Renal pelvis (tissue), 1 donor: ENCODE measurements at regions not wholly inside any gene's neighbourhood (a gene's known extent, or its start where the extent isn't known, plus 50 kb on each side); places are given as distances from the start of the nearest gene placed in this dataset.
A peak's percentile ranks its signal among the peaks of the same experiment; 100 is the strongest.

ENCODE experiments used
- DNase-seq: peaks from one replicate; pipeline ENCODE4 v3.0.0-alpha.2; 2013

DNA sequence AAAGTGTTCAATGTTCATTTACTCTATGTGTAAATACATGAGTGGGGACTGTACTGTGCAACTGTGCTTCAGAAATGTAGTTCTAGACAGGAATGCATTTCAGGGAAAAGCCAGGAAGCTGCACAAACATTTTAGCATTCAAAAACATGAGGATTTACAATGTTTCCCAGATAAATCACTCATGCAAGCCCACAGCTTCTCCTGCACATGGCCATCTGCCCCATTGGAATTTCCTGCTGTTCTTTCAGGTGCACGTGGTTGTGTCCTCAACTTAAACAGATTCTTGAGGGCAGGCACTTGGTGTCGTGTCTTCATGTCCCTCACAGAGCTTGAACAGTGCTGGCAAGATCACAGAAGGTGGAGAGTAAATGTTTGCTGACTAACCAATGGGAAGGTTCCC is 101.5 kb downstream of the UNC5CL start:
- no peak for DNase-seq

DNA sequence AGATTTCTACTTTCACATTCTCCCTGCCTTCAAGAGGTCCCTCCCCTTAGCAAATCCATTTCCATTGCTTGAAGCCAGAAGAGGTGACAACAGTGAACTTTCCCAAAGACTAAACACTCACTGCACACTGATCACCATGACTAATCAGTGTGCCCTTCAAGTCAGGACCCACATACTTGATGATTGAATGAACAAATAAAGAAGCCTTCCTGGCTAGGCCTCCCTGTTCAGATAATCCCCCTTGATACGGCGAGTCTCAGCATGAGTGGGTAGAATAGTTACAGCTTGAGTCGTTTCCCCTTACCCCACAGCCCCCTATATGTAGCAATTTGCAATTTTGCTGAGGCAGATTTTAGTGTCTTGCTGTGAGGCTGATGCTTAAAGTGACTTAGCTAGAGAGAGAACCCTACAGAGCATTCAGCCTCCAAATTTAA is 102.2 kb downstream of the UNC5CL start:
- no peak for DNase-seq

DNA sequence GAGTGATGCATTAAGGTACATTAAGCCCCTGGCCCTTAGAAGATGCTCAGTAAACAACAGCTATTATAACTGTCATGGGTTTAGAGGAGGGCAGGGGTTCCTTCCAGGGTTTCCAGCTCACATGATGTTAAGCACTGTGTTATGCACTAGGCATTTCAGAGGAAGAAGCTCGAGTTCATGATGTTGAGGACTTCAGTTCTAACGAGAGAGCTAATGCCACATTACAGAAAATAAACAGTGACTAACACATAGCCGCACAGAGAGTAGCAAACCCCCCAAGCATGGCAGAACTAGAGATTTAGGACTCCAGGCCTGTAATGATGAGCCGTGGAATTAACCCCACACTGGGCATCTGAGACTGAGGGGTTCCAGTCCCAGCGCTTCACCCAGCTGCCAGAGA is 105.2 kb downstream of the UNC5CL start:
- no peak for DNase-seq

DNA sequence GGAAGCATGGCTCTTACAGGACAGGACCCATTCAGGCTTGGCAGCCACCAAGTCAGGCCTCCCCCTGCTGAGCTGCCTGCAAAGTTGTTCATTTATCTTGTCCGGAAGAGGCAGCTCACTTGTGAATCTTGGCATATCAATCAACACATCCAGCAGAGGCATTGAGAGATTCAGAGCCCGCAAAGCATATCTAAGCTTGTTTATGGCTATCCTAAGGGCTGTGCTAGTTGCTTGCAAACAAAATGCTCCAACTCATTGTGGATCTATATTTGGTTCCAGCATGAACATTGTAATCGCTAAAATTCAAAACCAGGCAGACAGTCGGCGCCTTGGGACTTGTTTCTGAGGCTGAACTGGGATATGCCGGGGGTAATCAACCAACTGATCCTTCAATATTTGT is 106.1 kb downstream of the UNC5CL start:
- no peak for DNase-seq

DNA sequence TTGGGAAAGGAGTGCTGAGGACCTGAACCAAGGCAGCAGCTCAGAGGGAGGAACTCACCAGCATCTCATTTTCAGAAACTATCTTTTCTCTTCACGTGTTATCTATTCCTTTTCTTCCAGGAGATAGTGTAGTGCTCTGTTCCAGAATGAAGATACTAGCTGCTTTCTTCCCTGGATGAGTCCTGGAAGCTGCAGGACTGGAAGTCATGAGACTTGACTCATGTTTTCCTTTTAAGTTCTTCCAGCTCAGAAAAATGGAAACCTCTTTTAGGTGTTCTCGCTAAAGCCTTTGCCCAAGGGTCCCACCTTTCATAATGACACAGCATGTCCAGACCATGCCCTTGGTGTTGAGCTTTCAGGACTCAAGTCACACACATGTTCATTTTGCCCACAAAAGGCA is 106.7 kb downstream of the UNC5CL start:
- no peak for DNase-seq

DNA sequence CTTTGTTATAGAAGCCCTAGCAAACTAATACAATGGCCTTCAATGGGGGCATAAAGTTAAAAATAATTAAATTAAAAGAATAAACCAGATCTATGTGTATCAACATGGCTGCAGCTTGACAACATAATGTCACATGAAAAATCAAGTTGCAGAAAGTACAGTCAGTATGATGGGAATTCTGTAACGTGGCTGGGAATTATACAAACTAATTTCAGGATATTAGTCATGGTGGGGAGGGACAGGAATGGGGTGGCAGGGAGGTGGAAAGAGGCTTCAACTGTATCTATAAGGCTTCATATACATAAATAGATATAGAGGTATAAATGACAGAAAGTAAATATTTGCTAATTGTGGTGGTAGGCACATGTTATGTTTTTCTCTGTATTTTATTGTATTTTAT is 107.1 kb downstream of the UNC5CL start:
- no peak for DNase-seq

DNA sequence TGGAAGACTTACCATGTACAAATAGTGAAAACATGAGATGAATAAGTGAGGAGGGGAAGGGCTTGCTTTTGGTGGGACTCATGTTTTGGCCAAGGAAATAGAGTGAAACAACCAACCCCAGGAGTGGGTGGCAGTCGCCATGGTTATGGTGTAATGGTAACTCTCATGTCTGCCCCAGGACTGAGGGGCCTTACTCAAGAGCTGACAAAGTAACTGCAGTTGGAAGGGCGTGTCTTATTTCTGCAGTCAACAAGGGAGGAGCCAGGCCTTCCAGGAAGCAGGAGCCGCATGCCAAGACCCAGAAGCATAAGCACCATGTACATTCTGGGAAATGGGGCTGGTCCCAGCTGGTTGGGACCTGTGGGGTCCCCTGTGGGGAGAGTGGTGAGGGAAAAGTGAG is 108.5 kb downstream of the UNC5CL start:
- no peak for DNase-seq

DNA sequence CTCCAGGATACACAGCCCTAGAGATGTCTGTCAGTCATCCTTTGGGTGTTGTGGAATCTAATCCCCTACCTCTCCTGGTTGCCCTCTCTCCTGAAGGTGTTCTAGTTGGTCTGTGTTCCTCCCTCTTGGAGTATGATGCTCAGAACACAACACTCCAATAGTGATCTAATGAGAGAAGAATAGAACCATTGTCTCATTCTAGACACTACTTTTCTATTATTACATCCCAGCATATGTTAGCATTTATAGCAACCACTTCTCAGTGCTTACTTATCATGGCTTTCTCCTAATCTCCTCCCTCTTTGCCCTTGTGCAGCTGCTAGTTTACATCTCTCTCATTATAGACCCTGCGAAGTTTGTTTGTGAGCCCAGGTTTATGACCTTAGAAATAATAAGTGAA is 109.0 kb downstream of the UNC5CL start:
- no peak for DNase-seq

DNA sequence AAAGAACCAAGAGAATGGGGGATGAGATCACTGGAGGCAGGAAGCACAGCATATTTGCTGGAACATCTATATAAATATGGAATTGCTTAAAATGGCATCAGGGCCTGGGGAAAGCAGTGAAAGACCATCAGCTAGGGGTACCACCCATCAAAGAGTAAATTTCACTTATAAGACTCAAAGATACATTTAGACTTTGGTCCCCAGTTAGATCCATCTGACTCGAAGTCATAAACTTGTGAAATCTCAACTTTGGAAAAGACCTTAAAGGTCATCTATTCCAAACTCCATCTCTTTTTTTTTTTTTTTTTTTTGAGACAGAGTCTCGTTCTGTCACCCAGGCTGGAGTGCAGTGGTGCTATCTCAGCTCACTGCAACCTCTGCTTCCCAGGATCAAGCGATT is 109.8 kb downstream of the UNC5CL start:
- DNase-seq: no peak

DNA sequence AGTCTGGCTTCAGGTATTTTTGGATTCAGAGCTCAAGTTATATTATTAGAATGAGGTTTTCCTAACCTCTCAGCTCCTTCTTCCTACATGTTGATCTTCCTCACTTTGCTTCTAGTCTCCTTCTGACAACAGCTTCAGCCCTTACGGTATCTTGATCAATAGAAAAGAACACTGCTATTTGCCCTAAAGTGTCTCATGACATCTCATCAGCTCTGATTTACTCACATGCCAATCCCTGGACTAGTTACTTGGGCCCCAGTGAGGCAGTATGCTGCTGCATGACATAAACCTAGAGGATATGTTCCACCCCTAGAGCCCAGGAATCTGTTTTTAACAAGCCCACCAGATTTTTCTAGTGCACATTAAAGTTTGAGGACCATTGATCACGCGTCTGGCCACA is 110.3 kb downstream of the UNC5CL start:
- DNase-seq: no peak

DNA sequence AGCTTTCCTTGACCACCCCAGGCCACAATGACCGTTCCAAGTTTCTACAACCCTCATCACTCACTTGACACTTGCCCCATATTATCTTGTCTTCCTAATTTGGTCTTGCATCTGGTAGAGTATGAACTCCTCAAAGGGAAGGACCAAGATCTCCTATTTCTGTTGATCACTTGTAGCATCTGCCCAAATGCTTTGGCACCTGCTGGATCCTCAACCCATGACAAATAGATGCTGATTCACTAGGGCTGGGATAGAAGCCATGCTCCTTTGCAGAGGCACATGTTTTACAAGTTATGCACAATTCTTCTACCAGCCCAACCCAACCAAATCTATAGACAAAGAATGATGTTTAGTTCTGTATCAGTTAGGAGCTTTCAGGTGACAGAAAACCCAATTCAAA is 110.7 kb downstream of the UNC5CL start:
- no peak for DNase-seq

DNA sequence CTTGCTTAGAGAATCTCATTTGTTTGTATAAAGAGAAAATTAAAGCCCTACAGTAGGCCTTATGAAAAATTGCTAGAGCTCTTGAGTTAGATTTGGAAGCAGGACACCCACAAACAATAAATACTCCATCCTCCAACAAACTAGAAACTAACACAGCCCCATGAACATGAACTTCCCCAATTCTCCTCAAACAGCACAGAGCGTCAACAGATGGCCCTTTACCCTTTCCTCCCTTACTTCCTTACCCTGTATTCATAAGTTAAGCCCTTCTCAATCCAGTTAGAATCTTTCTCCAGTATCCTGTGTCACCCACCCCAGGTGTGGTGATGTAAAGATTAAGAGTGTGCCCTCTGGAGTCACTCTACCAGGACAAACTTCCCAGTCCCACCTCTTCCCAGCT is 113.7 kb downstream of the UNC5CL start:
- no peak for DNase-seq

DNA sequence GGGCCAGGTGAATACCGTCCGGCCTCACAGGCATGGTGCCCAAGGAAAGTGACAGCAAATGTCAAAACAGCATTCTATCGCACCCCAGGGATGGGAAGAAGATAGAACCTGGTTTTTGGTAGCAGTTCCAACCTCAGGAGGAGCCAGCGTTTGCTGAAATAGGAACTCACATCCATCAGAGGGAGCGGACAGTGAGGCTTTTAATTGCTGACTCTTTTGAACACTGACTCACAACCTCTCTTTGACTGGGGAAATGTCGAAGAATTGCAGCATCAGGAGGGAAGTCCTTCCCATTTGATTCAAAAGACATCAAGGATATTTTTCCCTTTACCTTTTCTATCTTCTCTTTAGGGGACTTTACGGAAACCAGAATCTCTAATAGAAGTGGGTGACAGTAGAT is 114.2 kb downstream of the UNC5CL start:
- no peak for DNase-seq

DNA sequence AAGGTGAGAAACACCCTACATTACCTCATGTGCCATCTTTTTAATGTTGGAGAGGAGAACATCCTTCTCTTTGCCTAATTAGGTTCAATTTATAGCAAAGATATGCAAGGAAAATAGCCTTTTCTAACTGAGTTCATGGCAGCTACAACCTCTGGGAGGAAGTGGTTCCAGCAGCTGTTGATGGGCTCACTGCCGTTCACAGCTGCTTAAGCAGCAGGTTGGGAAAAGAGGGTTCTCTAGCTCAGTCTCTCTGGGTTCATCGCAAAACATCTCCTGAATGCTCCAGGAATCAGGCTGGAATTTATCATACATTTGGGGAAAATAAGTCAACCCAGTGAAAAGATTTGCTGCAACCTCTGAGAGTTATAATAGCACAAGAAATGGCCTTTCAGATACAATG is 115.1 kb downstream of the UNC5CL start:
- DNase-seq: no peak

DNA sequence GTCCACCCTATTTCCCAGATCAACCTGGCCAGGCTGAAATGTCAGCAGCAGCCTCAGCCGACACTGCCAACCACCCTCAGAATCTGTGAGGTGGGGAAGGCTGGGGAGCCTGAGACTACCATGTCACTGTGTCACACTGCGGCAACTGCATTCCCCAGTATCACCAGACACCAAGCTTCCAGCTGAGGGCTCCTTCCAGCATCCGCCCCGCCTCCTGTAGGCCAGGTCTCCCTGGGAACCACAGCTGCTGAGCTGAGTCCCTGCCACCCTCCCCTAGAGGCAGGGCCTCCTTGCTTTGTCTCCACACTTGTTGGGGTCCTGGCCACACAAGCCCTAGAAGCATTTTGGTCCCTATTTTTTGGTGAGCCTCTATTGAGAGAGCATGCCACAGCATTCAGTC is 115.7 kb downstream of the UNC5CL start:
- no peak for DNase-seq

DNA sequence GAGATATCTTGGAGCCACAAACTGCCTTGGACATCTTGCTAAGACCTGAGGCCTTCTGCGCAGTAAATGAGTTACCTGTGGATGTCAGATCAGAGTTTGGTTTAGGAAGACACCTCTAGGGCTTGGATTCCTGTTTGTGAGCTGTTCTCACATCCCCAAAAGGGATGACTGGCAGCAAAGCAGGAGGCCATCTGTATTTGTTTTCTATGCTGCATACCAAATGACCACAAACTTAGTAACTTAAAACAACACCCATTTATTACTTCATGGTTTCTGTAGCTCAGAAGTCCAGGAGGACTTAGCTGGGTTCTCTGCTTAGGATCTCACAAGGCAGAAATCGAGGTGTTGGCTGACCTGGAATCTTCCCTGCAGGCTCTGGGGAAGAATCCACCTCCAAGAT is 116.7 kb downstream of the UNC5CL start:
- DNase-seq: no peak

DNA sequence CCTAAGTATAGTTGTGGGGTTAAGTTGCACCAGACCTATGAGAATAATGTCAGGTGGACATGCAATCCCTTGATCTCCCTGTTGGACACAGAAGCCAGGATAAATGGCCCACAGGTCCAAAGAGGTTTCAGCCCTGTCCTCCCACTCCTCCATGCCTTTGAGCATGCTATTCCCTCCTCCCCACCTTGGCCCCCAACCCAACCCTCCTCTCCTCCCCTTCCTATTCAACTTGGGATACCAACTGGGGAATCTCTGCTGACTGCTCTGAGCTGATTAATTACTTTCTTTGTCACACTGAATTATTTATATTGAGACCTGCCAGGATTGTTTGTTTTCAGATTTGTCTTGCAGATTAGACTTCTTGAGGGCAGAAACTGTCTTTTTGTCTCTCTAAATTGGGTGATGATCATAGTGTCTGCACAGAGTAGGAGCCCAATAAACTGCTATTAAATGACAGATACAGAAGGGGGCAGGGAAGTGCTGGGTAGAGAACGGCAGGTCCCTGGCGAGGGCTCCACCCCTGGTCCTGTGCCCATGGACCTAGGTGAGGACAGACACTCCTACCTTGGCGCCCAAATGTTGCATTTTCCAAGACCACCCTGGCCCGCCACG is 120.9 kb downstream of the UNC5CL start:
- DNase-seq: no peak

DNA sequence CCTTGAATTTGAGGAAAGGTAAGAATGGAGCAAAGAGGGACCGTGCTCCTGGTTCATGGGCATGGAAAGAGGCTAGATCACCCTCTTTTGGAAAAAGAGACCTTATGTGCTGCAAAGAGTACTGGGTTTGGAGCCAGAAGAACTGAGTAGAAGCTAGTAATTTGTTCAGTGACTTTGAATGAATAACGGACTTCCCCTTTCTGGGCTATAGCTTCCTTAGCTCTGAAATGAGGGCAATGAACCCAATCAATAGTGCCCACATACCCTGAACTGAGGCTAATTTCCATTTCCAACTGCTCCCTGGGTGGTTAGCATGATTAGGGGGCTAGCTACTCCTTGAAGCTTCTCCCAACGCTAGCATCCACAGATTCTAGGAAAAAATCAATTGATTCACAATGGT is 121.4 kb downstream of the UNC5CL start:
- DNase-seq: no peak

DNA sequence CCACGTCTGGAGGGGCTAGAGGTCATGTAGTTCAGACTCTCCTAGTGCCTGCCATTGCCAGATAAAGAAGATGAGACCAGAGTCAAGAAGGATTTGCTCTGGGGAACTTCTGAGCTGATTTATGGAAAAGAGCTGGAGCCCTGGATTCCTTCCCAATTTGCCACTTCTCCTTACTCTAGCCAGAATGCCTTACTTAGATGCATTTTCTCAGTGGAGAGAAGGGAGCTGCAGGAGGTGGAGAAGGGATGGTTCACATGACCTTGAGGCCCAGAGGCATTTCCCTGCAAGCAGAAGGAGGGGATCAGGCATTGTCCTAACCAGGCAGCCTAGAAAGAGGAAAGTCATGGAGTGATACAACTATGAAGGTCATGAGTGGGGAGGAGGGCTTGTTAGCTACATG is 122.2 kb downstream of the UNC5CL start:
- DNase-seq: no peak

DNA sequence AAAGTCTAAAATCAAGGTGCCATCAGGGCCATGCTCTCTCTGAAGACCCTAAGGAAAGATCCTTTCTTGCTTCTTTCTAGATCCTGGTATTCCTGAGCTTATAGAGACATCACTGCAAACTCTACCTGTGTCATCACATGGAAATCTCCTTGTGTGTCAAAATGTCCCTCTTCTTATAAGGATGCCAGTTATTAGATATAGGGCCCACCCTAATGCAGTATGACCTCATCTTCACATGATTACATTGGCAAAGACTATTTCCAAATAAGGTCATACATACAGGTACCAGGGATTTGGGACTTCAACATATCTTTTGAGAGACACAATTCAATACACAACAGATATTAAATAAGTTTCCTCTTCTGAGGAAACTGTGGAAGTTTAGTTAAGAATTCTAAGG is 123.9 kb downstream of the UNC5CL start:
- no peak for DNase-seq

DNA sequence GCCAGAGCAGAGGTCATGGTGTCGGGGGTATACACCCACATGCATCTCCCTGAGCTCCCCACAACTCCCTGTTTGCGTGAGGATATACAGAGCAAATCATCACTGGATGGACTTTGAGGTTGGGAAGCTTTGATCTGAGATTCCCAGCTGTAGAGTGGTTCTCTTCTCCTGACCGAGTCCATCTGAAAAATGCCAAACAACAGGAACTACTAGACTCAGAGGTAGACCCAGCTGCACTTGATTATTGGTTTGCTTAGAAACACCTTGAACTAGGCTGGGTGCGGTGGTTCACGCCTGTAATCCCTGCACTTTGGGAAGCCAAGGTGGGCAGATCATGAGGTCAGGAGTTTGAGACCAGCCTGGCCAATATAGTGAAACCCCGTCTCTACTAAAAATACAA is 125.0 kb downstream of the UNC5CL start:
- no peak for DNase-seq

DNA sequence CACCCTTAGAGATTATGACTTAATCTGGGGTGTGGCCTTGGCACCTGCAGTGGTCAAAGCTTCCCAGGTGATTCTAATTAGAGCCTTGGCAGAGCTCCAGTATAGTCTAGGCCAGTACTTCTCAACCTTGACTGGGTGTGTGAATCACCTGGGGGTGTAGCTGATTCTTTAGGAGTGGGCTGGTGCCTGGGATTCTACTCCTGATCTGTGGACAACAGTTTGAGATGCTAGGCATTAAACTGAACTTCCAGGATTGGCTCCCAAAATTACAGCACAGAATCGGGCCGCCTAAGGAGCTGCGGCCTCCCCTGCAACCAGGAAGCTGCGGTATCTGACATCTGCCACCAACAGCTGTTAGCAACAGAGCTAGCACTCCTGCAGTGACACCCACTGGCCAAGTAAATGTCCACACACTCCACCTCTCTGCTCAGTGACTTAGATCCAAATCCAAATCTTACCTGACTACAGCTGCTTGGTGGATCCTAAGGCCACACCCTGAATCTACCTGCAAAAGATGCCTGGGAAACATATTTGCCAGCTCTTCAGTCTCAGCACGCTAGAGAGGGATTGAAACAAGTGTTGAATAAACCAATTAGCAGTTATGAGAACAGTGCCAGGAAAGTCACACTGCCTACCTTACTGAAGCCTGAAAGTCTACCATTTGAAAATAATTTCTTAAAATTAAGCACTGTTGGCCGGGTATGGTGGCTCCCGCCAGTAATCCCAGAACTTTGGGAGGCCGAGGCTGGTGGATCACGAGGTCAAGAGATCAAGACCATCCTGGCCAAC is 126.7 kb downstream of the UNC5CL start:
- DNase-seq: peak; percentile 56

DNA sequence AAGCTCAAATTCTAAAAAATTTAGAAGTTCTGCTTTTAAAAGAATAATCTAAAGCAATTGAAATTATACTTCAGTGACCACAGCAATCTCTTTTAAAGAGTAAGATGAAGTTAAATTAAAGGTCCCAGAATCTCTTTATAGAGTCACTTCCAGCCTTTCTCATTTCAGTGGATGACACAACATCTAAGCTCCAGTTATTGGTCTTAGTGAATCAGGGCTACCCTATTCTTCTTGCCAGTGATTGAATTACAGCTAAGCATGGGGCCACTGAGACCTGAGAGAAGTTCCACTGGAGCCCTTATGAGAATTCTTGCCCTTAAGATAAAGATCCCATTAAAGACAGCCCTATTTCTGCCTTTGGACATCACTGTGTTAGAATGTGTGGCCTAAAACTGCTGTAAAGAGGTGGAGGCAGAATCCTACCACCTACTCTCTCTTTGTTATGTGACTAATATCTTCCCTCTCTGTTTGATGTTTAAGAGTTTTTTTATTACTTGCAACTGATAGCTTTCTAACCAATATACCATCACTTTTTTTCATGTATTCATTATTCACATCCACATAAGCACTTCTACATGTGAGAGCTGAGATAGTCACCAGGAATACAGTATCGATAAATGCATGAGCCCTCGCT is 128.6 kb downstream of the UNC5CL start:
- DNase-seq: no peak

DNA sequence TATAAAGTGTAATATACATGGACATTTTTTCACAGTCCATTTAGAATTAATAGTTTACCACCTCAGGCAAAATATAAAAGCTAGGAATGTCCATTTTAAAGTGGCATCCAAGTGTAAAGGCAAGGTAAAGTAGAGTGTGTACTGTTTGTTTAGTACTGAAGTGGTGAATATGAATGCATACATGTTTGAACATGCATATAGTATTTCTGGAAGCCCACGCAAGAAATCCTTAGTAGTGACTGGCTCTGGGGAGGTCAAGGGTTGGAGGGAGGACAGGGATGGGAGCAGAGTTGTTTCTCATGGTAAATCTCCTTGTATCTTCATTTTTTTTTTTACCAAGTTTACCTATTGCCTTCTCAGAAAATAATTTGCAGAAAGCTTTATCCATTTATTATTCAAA is 129.2 kb downstream of the UNC5CL start:
- DNase-seq: no peak
